NB4 (cell line): ENCODE measurements at regions not wholly inside any gene's neighbourhood (a gene's known extent, or its start where the extent isn't known, plus 50 kb on each side); places are given as distances from the start of the nearest gene placed in this dataset.

Experiments used
- POLR2A ChIP-seq: IDR thresholded peaks from 2 replicates; pipeline ENCODE4 v1.6.1; 2011; ENCODE audit warnings: mild to moderate bottlenecking; ENCODE audit not compliant: insufficient read length; ENCODE audit errors: extremely low read depth
- TF ChIP-seq, protein P1 (sequence below): IDR thresholded peaks from one replicate; pipeline ENCODE4 v1.5.1; 2012; ENCODE audit warnings: low read depth, low read length

- TF ChIP-seq POLR2A, result no peak
- TF ChIP-seq, protein P1, sequence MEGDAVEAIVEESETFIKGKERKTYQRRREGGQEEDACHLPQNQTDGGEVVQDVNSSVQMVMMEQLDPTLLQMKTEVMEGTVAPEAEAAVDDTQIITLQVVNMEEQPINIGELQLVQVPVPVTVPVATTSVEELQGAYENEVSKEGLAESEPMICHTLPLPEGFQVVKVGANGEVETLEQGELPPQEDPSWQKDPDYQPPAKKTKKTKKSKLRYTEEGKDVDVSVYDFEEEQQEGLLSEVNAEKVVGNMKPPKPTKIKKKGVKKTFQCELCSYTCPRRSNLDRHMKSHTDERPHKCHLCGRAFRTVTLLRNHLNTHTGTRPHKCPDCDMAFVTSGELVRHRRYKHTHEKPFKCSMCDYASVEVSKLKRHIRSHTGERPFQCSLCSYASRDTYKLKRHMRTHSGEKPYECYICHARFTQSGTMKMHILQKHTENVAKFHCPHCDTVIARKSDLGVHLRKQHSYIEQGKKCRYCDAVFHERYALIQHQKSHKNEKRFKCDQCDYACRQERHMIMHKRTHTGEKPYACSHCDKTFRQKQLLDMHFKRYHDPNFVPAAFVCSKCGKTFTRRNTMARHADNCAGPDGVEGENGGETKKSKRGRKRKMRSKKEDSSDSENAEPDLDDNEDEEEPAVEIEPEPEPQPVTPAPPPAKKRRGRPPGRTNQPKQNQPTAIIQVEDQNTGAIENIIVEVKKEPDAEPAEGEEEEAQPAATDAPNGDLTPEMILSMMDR, result no peak
Measured at GRCh38 chr13:58830841-58831240, 1199.3 kb downstream of the PCDH17 start.
